ENCODE measurements at regions not wholly inside any gene's neighbourhood (a gene's known extent, or its start where the extent isn't known, plus 50 kb on each side); places are given as distances from the start of the nearest gene placed in this dataset.

GRCh38 chr16:26749072-26749471, 317.7 kb upstream of the C16orf82 start:
- DNase-seq (ENCODE audit: low spot score) = no peak
- Mint-ChIP-seq H3K9me3 (ENCODE audit: unreplicated experiment) (peaks cover 29% of the 10 kb centered on the region), H3K27me3 (ENCODE audit: unreplicated experiment) (no peaks in the 10 kb centered on the region), H3K4me1 (ENCODE audit: unreplicated experiment) (peaks cover 4% of the 10 kb centered on the region), H3K36me3 (ENCODE audit: low read depth, unreplicated experiment) (no peaks in the 10 kb centered on the region), H3K4me3 (ENCODE audit: unreplicated experiment) (no peak overlapping the region), H3K27ac (ENCODE audit: unreplicated experiment) (no peak overlapping the region)
- TF ChIP-seq, protein P1, sequence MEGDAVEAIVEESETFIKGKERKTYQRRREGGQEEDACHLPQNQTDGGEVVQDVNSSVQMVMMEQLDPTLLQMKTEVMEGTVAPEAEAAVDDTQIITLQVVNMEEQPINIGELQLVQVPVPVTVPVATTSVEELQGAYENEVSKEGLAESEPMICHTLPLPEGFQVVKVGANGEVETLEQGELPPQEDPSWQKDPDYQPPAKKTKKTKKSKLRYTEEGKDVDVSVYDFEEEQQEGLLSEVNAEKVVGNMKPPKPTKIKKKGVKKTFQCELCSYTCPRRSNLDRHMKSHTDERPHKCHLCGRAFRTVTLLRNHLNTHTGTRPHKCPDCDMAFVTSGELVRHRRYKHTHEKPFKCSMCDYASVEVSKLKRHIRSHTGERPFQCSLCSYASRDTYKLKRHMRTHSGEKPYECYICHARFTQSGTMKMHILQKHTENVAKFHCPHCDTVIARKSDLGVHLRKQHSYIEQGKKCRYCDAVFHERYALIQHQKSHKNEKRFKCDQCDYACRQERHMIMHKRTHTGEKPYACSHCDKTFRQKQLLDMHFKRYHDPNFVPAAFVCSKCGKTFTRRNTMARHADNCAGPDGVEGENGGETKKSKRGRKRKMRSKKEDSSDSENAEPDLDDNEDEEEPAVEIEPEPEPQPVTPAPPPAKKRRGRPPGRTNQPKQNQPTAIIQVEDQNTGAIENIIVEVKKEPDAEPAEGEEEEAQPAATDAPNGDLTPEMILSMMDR (IDR thresholded peaks at IDR 0.05; ENCODE audit: unreplicated experiment) = no peak

DNA sequence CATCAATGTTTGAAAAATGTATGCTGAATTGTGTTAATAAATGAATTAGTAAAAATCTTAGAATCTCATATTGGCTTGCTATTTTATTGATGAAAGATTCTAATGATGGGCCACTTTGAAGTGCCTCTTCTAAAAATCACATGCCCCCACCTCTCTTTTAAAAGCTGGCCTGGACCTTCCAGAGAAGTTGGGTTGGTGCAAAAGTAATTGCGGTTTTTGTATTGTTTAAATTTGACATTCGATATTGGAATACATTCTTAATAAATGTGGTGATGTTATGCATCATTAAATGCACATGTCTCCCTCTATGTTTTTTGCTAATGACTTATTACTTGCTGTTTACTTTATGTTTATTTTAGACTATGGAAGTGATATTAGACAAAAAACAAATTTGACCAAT, 314.6 kb upstream of the C16orf82 start:
- peaks cover 19% of the 10 kb centered on the region for H3K9me3 Mint-ChIP-seq (ENCODE audit: unreplicated experiment)
- no peaks in the 10 kb centered on the region for H3K4me1 Mint-ChIP-seq (ENCODE audit: unreplicated experiment)

DNA sequence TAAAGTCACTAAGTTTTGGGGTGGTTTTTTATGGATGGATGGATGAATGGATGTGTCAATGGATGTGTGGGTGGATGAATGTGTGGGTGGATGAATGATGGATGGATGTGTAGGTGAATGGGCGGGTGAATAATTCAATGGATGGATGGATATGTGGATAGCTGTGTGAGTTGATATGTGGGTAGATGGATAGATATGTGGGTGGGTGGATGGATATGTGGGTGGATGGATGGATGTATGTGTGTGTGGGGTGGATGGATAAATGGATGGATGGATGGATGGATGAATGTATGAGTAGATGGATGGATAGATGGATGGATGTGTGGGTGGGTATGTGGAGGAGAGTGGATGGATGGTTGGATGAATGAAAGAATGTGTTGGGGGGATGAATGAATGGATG, 310.1 kb upstream of the C16orf82 start:
- no peaks in the 10 kb centered on the region for H3K4me1 Mint-ChIP-seq (ENCODE audit: unreplicated experiment)
- TF ChIP-seq, protein P1 (IDR thresholded peaks at IDR 0.05; ENCODE audit: unreplicated experiment) = no peak
- no peak for DNase-seq (ENCODE audit: low spot score)
- H3K27ac Mint-ChIP-seq (ENCODE audit: unreplicated experiment) = no peak overlapping the region
- no peaks in the 10 kb centered on the region for H3K36me3 Mint-ChIP-seq (ENCODE audit: low read depth, unreplicated experiment)
- peaks cover 5% of the 10 kb centered on the region for H3K27me3 Mint-ChIP-seq (ENCODE audit: unreplicated experiment)
- H3K4me3 Mint-ChIP-seq (ENCODE audit: unreplicated experiment) = no peak overlapping the region
- peaks cover 23% of the 10 kb centered on the region for H3K9me3 Mint-ChIP-seq (ENCODE audit: unreplicated experiment)

More for the DNA sequence above, 314.6 kb upstream of the C16orf82 start:
- H3K4me3 Mint-ChIP-seq (ENCODE audit: unreplicated experiment) = no peak overlapping the region
- no peak overlapping the region for H3K27ac Mint-ChIP-seq (ENCODE audit: unreplicated experiment)
- H3K36me3 Mint-ChIP-seq (ENCODE audit: low read depth, unreplicated experiment) = no peaks in the 10 kb centered on the region
- peaks cover 3% of the 10 kb centered on the region for H3K27me3 Mint-ChIP-seq (ENCODE audit: unreplicated experiment)
- no peak for DNase-seq (ENCODE audit: low spot score)
- TF ChIP-seq, protein P1 (IDR thresholded peaks at IDR 0.05; ENCODE audit: unreplicated experiment) = no peak

GRCh38 chr16:26762594-26762993, 304.1 kb upstream of the C16orf82 start:
- Mint-ChIP-seq H3K27ac (ENCODE audit: unreplicated experiment) (no peak overlapping the region), H3K36me3 (ENCODE audit: low read depth, unreplicated experiment) (no peaks in the 10 kb centered on the region), H3K9me3 (ENCODE audit: unreplicated experiment) (peaks cover 16% of the 10 kb centered on the region), H3K4me3 (ENCODE audit: unreplicated experiment) (no peak overlapping the region), H3K27me3 (ENCODE audit: unreplicated experiment) (peaks cover 5% of the 10 kb centered on the region), H3K4me1 (ENCODE audit: unreplicated experiment) (no peaks in the 10 kb centered on the region)
- no peak for DNase-seq (ENCODE audit: low spot score)
- TF ChIP-seq, protein P1 (IDR thresholded peaks at IDR 0.05; ENCODE audit: unreplicated experiment) = no peak

DNA sequence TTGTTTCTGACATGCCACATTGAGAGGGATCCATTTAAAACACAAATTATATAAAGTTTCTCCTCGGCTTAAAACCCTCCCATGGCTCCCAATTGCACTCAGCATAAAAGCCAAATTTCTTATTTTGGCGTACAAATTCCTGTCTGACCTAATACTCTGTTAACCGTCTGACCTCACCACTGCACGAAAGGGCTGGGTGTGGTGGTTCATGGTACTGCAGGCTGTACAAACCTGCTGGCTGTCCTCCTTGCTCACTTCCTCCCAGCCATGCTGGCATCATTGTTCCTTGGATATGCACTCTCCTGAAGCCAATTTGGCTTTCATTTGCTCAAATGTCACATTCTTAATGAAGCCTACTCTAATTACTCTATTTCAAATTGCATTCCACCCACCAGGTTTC, 301.6 kb upstream of the C16orf82 start:
- Mint-ChIP-seq H3K9me3 (ENCODE audit: unreplicated experiment) (peaks cover 26% of the 10 kb centered on the region), H3K36me3 (ENCODE audit: low read depth, unreplicated experiment) (peaks cover 5% of the 10 kb centered on the region), H3K27me3 (ENCODE audit: unreplicated experiment) (peaks cover 8% of the 10 kb centered on the region), H3K4me3 (ENCODE audit: unreplicated experiment) (no peak overlapping the region), H3K27ac (ENCODE audit: unreplicated experiment) (no peak overlapping the region), H3K4me1 (ENCODE audit: unreplicated experiment) (no peaks in the 10 kb centered on the region)
- TF ChIP-seq, protein P1 (IDR thresholded peaks at IDR 0.05; ENCODE audit: unreplicated experiment) = peak; percentile 33
- DNase-seq (ENCODE audit: low spot score) = peak; percentile 18

Data from endothelial cell (in vitro differentiated cells).